GM18505 (cell line): ENCODE measurements at regions not wholly inside any gene's neighbourhood (a gene's known extent, or its start where the extent isn't known, plus 50 kb on each side); places are given as distances from the start of the nearest gene placed in this dataset.

Experiments
- ATAC-seq: cut with Tn5 transposase; IDR thresholded peaks from one replicate; pipeline ENCODE4 v1.9.1; 2021; ENCODE audit not compliant: unreplicated experiment
- POLR2A ChIP-seq: IDR thresholded peaks from 4 replicates; pipeline ENCODE4 v1.6.1; 2011; ENCODE audit warnings: borderline replicate concordance; ENCODE audit not compliant: insufficient read depth, insufficient read length; ENCODE audit errors: extremely low read depth

DNA sequence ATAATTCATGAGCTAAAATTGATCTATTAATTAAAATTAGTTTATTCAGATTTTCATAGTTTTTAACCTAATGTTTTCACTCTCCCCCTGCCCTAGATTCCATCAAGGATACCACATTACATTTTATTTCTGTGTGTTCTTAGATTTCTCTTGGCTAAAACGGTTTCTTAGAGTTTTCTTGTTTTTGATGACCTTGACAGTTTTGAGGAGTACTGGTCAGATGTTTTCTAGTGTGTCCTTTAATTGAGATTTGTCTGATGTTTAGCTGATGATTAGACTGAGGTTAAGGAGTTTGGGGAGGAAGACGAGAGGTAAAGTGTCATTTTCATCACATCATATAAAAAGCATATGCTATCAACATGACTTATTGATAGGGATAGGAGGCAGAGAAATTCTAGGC, 475.9 kb downstream of the SQOR start:
- no peak for ATAC-seq
- no peak for TF ChIP-seq POLR2A

DNA sequence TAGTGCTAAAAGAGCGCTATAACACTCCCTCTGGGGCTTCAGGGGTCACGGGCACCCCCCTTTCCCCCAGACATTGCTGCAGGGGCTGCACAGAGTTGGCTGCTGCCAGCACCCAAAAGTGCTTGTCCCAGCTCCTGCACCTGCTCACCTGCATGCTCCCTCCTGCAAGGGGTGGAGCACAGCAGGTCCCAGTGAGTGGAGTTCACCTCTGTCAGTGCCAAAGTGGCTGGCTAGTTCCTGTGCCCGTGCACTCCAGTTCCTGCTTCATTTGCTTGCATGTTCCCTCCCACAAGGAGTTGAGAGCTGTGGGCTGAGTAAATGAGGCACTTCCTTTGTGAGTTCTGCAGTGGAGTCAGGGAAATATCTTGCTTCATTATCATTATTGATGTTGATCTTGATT, 476.9 kb downstream of the SQOR start:
- no peak for ATAC-seq
- no peak for TF ChIP-seq POLR2A

DNA sequence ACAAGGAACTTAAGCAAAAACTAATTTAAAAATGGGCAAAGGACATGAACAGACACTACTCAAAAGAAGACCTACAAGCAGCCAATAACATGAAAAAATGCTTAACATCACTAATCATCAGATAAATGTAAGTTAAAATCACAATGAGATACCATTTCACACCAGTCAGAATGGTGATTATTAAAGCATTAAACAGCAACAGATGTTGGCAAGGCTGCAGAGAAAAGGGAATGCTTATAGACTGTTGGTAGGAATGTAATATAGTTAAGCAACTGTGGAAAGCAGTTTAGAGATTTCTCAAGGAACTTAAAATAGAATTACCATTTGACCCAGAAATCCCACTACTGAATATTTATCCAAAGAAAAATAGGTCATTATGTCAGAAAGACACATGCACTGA, 482.2 kb downstream of the SQOR start:
- TF ChIP-seq POLR2A = no peak
- ATAC-seq = no peak

DNA sequence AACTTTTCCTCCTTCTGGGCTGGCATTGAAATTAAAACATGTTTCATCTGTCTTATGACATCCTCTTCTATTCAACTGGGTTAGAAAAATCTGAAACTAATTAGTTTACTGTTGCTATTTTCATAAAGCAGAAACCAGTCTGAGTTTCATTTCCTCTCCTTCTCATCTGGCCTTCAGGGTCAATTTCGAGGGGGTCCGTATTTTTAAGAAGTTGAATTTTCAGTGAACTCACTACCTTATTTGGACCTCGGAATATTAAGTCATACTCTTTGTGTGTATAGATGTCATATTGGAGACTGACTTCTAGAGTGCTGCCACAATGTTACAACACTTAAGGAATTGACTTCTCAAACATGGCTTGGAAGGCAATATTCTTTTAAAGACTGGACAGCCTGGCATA, 485.9 kb downstream of the SQOR start:
- no peak for ATAC-seq
- TF ChIP-seq POLR2A = no peak

DNA sequence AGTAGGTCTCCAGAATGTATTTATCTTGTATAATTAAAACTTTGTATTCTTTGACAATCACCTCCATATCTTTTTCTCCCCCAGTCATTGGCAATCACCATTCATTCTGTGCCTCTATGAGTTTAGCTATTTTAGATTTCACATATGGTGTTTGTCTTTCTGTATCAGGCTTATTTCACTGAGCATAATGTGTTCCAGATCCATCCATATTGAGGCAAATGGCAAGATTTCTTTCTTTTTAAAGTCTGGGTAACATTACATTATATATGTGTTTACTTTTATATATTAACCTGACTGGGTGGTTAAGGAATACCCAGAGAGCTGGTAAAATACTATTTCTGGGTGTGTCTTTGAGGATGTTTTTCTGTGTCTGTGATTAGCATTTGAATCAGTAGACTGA, 486.6 kb downstream of the SQOR start:
- ATAC-seq = no peak
- TF ChIP-seq POLR2A = no peak

DNA sequence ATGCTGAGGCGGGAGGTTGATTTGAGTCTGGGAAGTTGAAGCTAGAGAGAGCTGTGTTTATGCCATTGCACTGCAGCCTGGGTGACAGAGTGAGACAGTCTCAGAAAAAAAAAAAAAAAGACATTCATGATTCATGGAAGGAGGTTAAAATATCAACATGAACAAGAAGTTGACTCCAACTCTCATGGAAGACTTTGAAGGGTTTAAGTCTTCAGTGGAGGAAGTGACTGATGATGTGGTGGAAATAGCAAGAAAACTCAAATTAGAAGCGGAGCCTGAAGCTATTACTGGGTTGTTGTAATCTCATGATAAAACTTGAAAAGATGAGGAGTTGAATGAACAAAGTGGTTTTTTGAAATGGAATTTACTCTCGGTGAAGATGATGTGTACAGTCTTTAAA, 491.8 kb downstream of the SQOR start:
- TF ChIP-seq POLR2A = no peak
- no peak for ATAC-seq

DNA sequence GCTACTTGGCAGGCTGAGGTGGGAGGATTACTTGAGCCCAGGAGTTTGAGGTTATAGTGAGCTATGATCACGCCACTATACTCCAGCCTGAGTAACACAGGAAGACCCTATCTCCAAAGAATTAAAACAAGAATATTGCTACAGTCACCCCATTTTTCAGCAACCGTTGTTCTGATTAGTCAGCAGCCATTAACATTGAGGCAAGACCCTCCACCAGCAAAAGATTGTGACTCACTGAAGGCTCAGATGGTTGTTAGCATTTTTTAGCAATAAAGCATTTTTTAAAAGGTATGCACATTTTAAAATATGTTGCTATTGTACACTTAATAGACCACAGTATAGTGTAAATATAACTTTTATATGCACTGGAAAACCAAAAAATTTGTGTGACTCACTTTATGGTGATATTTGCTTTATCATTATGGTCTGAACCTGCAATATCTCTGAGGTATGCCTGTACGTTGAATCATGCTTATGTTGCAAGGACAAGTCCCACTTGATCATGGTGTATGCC, 492.6 kb downstream of the SQOR start:
- no peak for TF ChIP-seq POLR2A
- ATAC-seq = no peak

DNA sequence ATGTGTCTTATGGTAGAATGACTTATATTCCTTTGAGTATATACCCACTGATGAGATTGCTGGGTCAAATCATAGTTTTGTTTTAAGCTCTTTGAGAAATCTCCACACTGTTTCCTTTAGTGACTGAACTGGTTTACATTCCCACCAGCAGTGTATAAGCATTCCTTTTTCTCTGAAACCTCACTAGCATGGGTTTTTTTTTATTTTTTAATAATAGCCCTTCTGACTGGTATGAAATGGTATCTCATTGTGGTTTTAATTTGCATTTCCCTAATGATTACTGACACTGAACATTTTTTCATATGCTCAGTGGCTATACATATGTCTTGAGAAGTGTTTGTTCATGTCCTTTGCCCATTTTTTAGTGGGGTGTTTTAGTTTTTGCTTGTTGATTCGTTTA, 494.3 kb downstream of the SQOR start:
- no peak for TF ChIP-seq POLR2A
- no peak for ATAC-seq

DNA sequence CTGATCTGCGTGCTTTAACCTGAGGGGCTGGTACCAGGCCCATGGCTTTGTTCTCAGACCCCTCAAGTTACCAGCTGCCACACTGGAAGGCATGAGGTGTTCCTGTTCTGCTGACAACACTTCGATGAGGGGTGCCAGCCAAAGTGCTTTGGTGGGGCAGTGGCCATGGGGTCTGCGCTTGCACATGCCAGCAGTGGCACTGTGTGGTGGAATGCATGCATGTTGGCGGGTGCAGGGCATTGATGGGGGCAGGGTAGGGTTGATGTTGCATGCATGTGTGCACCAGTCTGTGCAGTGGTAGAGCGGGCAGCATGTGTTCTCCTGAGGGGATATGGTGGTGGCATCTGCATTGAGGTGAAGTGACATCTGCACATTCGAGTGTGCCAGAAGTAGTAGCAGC, 497.0 kb downstream of the SQOR start:
- TF ChIP-seq POLR2A = no peak
- ATAC-seq = no peak

DNA sequence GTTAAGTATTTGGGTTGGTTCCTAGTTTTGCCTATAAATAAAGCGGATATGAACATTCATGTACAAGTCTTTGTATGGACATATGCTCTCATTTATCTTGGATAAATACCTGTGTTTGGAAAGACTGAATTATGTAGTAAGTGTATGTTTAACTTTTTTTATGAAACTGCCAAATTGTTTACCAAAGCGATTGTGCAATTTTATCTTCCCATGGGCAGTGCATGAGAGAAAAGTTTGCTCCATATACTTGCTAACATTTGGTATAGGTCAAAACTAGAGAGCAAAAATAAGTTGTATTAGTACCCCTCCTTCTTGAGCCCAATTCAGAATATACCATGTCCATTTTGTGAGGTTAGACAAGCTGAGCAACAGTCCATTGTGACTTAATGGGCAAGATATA, 502.6 kb downstream of the SQOR start:
- ATAC-seq = no peak
- no peak for TF ChIP-seq POLR2A

DNA sequence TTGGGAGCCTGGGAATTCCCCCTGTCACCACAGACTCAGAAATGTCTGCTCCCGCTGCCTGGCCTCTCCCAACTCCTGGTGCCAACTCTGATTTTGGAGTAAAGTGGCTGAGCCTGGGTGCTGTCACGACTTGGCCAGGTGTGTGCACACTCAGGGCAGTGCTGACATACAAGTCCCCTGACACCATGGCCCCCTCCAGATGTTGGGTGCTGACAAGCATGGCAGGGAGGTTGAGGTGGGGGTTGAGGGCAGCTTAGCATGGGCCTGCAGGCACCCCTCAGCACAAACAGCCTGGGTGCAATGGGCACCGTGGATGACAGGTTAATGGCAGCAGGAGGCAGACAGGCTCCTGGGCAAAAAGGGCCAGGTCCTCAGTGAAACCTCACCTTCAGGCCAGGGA, 511.2 kb downstream of the SQOR start:
- no peak for TF ChIP-seq POLR2A
- ATAC-seq = no peak

DNA sequence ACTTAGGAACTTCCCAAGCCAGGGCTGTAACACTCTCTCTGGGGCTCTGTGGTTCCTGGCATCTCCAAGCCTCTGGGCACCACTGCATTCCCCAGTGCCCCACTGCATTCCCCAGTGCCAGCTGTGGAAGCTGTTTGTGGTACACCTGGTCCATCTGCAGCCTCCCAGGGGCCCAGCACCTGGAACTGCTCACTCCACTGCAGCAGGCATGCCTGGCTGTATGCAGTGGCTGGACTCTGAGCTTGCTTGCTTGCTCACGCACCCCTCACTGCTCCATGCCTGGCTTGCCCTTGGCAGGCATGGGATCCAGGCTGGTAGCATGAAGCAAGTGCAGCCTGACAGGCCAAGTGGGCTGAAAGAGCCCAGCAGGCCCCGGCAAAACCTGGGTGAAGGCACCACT, 512.1 kb downstream of the SQOR start:
- no peak for TF ChIP-seq POLR2A
- ATAC-seq = no peak

DNA sequence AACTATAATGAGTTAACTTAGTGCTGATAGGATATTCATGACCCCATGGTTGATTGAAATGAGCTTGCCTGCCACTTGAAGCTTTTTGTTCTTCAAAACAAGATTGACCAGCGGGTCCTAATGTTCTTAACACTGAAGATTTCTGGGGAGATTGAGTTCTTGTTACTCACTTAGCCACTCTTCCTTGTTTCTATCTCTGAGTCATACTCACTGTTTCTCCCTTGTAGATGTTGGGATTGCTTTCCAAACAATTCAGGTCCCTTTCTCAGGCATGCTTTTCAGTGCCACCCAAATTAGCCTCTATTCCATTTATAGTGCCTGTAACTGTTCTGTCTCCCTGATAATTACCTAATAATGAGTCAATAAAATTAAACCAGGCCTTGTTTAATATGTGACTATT, 517.0 kb downstream of the SQOR start:
- TF ChIP-seq POLR2A = no peak
- no peak for ATAC-seq

DNA sequence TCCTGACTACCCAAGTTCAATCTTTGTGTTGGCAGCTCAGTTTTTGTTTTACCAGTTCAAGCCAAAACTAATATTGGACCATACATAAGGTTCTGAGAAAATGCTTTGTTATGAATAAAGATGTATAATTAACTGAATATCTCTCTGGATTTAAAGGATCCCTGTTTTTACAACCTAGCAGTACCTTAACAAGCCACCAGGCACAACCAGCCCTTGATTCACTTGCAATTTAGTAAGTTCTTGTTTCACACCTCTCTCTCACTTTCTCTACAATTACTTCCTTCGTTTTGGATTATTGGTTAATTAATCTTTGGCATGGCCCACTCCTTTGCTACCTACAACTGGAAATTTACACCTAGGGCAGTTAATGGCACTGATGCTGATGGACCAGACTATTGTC, 531.9 kb downstream of the SQOR start:
- no peak for TF ChIP-seq POLR2A
- ATAC-seq = no peak

DNA sequence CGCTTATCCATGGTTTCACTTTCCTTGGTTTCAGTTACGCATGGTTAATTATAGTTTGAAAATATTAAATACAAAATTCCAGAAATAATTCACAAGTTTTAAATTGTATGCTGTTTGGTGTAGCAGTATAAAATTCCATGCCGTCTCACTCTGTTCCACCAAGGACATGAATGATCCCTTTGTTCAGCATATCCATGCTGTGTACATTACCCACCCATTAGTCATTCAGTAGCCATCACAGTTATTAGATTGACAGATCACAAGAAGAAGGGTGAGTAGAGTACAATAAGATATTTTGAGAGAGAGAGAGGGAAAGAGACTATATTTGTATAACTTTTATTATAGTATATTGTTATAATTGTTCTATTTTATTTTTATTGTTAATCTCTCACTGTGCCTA, 535.5 kb downstream of the SQOR start:
- TF ChIP-seq POLR2A = no peak
- no peak for ATAC-seq

DNA sequence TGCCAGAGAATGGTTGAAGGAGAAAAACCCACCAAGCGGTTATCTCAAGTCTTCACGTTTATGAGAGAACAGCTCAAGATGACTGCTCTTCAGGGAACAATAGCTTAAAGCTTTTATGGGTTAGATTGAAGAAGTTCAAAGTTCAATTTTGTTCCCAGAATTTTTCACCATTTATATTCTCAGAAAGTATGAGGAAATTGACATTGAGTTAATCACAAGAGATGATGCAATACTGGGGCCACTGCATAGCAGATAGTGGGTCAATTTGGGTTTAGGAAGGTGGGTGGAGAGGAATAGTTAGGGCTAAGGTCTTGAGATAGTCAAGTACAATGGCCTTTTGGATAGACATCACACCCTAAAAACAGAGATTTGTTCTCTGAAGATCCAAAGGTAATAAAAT, 539.3 kb downstream of the SQOR start:
- no peak for TF ChIP-seq POLR2A

DNA sequence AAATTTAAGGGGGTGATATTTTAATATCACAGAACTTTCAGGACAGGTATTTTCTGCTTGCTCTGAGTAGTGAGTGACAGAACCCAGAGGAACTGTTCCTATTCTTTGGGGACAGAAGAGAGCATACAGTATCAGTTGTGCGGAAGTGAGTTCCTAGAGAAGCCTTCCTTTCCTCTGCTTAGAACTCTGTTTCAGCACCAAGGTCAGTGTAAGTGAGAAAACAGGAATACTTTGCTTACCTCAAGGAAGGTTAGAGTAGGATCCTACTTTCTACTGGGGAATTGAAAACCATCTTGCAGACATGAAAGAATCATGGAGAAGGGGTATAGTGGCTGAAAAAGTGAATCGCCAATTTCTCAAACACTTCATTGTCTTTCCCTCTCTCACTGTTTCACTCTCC, 542.4 kb downstream of the SQOR start:
- TF ChIP-seq POLR2A = no peak
- ATAC-seq = no peak

More for the DNA sequence above, 539.3 kb downstream of the SQOR start:
- no peak for ATAC-seq

DNA sequence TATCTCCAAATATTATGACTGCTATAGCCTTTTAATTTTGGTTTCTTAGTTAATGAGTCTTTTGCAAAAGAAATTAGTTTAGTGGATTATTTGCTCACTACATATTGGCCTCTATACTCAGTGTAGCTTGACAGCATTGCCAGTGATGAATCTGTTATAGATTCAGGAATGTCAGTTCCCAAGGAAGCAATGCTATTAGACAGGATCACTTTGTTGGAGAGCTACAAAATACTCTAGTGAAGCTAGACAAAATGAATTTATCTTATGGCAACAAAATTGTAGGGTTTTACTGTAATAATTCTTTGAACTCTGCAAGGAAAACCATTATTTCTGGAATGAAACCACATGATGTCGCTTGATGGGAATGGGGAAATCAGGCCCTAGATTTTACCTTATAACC, 543.3 kb downstream of the SQOR start:
- ATAC-seq = no peak
- no peak for TF ChIP-seq POLR2A
